Lung (tissue), 11 donors: ENCODE measurements at regions not wholly inside any gene's neighbourhood (a gene's known extent, or its start where the extent isn't known, plus 50 kb on each side); places are given as distances from the start of the nearest gene placed in this dataset.

Source experiments
- ATAC-seq: fragments of 200-7000 bp; cut with Tn5 transposase; one replicate; pipeline ENCODE4 v1.9.1; 2020; ENCODE audit warnings: moderate number of reproducible peaks; ENCODE audit not compliant: insufficient read depth, low FRiP score
- DNase-seq, 3 donors: peaks; one replicate each; pipeline ENCODE4 v3.0.0-alpha.2; 2013 to 2017
- H3K27ac ChIP-seq, 2 donors: one replicate each; pipeline ENCODE4 v1.5.1; 2013; ENCODE audit warnings: mild to moderate bottlenecking in 2 of 2, moderate library complexity in 2 of 2, control low read depth in 1 of 2, inconsistent platforms in 1 of 2, low read depth in 1 of 2, low read length in 1 of 2
- H3K27me3 ChIP-seq, 3 donors: one replicate each; pipeline ENCODE4 v1.5.1; 2013; ENCODE audit warnings: low read length in 2 of 3; ENCODE audit not compliant: control insufficient read depth in 3 of 3, insufficient read depth in 3 of 3
- H3K36me3 ChIP-seq, 4 donors: one replicate each; pipeline ENCODE4 v1.5.1; 2013; ENCODE audit warnings: low read length in 4 of 4, mild to moderate bottlenecking in 1 of 4, moderate library complexity in 1 of 4; ENCODE audit not compliant: control insufficient read depth in 4 of 4, insufficient read depth in 4 of 4
- H3K4me1 ChIP-seq, 5 donors: one replicate each; pipeline ENCODE4 v1.5.1; 2013; ENCODE audit warnings: low read length in 5 of 5, mild to moderate bottlenecking in 2 of 5, moderate library complexity in 1 of 5; ENCODE audit not compliant: control insufficient read depth in 5 of 5, insufficient read depth in 5 of 5
- H3K4me3 ChIP-seq: one replicate; pipeline ENCODE4 v1.5.1; 2013; ENCODE audit warnings: mild to moderate bottlenecking, control low read depth, moderate library complexity
- H3K9ac ChIP-seq, 2 donors: one replicate each; pipeline ENCODE4 v1.5.1; 2013; ENCODE audit warnings: low read length in 2 of 2, control low read depth in 1 of 2; ENCODE audit not compliant: insufficient read depth in 1 of 2
- H3K9me3 ChIP-seq, 4 donors: one replicate each; pipeline ENCODE4 v1.5.1; 2013; ENCODE audit warnings: low read length in 3 of 4, mild to moderate bottlenecking in 1 of 4, moderate library complexity in 1 of 4; ENCODE audit not compliant: control insufficient read depth in 4 of 4, insufficient read depth in 3 of 4
- WGBS, 2 donors: extraction: QIAGEN DNeasy Blood & Tissue Kit; methylation state at CpG; one replicate each; pipeline ENCODE4 v1.1.7; 2013; 5-methylcytosine and 5-hydroxymethylcytosine counted together
- TF ChIP-seq, protein P1 (sequence below): IDR thresholded peaks from 2 replicates; pipeline ENCODE4 v1.5.1; 2012; ENCODE audit warnings: mild to moderate bottlenecking; ENCODE audit errors: control extremely low read depth, extremely low read depth
- donor health status: control.
- donor health status: control.
- donor health status: Bipolar disorder and iron deficiency.
- donor health status: healthy.
- donor health status: DM: yes; HTN: yes; CAD: no.

DNA sequence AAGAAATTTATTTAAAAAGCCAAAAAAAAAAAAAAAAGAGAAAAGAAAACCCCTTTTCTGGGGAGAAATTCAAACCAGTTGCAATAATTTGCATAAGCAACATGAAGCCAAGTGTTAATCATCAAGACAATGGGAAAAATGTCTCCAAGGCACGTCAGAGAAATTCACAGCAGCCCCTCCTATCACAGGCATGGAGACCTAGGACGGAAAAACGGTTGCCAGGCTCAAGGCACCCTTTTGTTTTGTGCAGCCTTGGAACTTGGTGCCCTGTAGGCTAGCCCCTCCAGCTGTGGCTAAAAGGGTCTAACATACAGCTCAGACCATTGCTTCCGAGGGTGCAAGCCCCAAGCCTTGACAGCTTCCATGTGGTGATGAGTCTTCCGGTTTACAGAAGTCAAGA, 509.2 kb upstream of the SOX11 start:
- DNase-seq: no peak
- H3K27ac ChIP-seq: no peak overlapping the region
- H3K36me3 ChIP-seq: no peaks in the 10 kb centered on the region
- H3K4me1 ChIP-seq: no peaks in the 10 kb centered on the region
- H3K27me3 ChIP-seq: no peaks in the 10 kb centered on the region
- TF ChIP-seq, protein P1, sequence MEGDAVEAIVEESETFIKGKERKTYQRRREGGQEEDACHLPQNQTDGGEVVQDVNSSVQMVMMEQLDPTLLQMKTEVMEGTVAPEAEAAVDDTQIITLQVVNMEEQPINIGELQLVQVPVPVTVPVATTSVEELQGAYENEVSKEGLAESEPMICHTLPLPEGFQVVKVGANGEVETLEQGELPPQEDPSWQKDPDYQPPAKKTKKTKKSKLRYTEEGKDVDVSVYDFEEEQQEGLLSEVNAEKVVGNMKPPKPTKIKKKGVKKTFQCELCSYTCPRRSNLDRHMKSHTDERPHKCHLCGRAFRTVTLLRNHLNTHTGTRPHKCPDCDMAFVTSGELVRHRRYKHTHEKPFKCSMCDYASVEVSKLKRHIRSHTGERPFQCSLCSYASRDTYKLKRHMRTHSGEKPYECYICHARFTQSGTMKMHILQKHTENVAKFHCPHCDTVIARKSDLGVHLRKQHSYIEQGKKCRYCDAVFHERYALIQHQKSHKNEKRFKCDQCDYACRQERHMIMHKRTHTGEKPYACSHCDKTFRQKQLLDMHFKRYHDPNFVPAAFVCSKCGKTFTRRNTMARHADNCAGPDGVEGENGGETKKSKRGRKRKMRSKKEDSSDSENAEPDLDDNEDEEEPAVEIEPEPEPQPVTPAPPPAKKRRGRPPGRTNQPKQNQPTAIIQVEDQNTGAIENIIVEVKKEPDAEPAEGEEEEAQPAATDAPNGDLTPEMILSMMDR: no peak
- H3K9ac ChIP-seq: no peak overlapping the region
- no peak for ATAC-seq
- 76 to 85% methylated on average over 5 of the region's 5 CpGs for WGBS, 2 donors
- no peaks in the 10 kb centered on the region for H3K9me3 ChIP-seq
- no peak overlapping the region for H3K4me3 ChIP-seq

DNA sequence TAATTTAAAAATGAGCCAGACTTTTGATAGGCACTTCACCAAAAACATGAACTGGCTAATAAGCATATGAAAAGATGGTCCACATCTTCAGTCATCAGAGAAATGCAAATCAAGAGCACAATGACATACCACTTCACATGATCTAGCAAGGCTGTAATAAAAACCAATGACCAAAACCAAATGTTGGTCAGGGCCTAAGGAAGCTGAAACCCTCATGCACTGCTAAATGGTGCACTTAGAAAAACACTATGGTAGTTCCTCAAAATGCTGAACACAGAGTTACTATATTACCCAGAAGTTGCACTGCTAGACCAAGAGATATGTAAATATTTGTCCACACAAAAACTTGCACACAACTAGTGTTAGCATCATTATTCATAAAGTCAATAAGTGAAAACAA, 504.9 kb upstream of the SOX11 start:
- H3K4me1 ChIP-seq: peaks cover 0 to 6% (median 0%) of the 10 kb centered on the region in 5 donors
- no peak for ATAC-seq
- H3K27me3 ChIP-seq: no peaks in the 10 kb centered on the region
- no peak overlapping the region for H3K4me3 ChIP-seq
- DNase-seq: no peak
- no peak overlapping the region for H3K27ac ChIP-seq
- TF ChIP-seq, protein P1: no peak
- no peak overlapping the region for H3K9ac ChIP-seq
- H3K36me3 ChIP-seq: no peaks in the 10 kb centered on the region
- H3K9me3 ChIP-seq: peaks cover 0 to 3% (median 0%) of the 10 kb centered on the region in 4 donors

DNA sequence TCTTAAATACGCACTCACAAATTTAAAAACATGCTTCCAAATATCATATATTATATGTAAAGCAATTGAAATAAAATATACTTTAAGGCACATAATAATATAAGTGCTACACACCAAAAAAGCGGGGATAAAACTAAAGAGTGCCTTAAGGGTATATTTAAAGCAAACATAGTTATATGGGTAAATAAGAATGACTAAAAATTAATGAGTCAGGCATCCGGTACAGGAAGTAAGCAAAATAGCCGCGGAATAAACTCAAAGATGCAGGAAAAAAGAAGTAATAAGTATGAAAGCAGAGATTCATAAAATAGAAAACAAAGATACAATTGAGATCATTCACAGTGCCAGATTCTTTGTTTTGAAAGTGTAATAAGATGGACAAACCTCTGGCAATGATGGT, 503.5 kb upstream of the SOX11 start:
- no peaks in the 10 kb centered on the region for H3K27me3 ChIP-seq
- TF ChIP-seq, protein P1: no peak
- 66 to 68% methylated on average over 5 of the region's 5 CpGs for WGBS, 2 donors
- H3K4me3 ChIP-seq: no peak overlapping the region
- peaks cover 0 to 3% (median 0%) of the 10 kb centered on the region in 4 donors for H3K9me3 ChIP-seq
- DNase-seq (no peak), ATAC-seq (no peak)
- H3K27ac ChIP-seq: no peak overlapping the region
- no peak overlapping the region for H3K9ac ChIP-seq
- peaks cover 0 to 6% (median 0%) of the 10 kb centered on the region in 5 donors for H3K4me1 ChIP-seq
- no peaks in the 10 kb centered on the region for H3K36me3 ChIP-seq

DNA sequence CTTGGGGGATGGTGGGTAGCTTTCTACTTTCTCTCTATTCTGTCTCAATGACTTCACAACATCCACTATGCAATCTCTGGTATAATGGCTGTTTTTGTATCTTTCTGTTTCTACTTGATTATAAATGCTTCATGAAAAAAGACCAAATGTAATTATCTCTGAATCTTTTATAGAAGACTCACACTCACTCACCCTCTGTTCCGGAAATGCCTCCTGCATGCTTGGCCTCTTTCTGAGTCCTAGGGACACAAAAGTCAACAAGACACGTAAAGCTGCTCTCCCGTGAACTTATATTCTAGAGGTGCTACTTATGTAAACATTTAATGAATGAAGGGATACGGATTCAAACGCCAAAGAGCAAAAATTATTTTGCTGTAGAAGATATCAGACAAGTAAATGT, 502.2 kb upstream of the SOX11 start:
- DNase-seq (peak in 1 of 3 donors; percentile 3), ATAC-seq (no peak)
- TF ChIP-seq, protein P1: no peak
- Histone ChIP-seq H3K27ac (no peak overlapping the region), H3K9me3 (peaks cover 0 to 3% (median 0%) of the 10 kb centered on the region in 4 donors), H3K4me1 (peaks cover 0 to 6% (median 0%) of the 10 kb centered on the region in 5 donors), H3K27me3 (no peaks in the 10 kb centered on the region), H3K9ac (no peak overlapping the region), H3K4me3 (no peak overlapping the region), H3K36me3 (no peaks in the 10 kb centered on the region)
- 54 to 71% methylated on average over 5 of the region's 5 CpGs for WGBS, 2 donors
